ENCODE measurements at regions not wholly inside any gene's neighbourhood (a gene's known extent, or its start where the extent isn't known, plus 50 kb on each side); places are given as distances from the start of the nearest gene placed in this dataset.

DNA sequence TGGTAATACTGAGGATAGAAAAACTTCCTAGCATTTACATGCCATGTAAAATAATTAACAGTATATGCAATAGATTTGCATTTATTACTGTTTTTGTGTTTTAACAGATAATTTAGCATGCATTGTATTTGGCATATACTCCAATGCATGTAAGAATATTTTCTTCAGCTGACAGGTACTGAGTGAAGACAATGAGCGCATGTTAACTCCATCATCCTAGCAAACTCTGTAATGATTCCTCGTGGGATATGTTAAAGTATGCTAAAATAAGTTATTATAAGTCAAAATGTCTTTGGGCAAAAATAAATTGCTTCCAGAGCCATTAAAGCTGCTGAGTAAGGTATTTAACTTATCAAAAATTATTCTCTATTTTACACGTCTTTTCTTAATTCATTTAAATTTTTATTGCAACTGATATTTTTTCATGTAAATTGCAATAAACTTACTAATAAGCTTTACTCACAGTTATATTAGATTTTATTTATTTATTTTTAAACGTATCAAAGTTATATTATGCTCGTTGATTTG, 616.4 kb upstream of the NDST4 start:
- TF ChIP-seq, protein P1, sequence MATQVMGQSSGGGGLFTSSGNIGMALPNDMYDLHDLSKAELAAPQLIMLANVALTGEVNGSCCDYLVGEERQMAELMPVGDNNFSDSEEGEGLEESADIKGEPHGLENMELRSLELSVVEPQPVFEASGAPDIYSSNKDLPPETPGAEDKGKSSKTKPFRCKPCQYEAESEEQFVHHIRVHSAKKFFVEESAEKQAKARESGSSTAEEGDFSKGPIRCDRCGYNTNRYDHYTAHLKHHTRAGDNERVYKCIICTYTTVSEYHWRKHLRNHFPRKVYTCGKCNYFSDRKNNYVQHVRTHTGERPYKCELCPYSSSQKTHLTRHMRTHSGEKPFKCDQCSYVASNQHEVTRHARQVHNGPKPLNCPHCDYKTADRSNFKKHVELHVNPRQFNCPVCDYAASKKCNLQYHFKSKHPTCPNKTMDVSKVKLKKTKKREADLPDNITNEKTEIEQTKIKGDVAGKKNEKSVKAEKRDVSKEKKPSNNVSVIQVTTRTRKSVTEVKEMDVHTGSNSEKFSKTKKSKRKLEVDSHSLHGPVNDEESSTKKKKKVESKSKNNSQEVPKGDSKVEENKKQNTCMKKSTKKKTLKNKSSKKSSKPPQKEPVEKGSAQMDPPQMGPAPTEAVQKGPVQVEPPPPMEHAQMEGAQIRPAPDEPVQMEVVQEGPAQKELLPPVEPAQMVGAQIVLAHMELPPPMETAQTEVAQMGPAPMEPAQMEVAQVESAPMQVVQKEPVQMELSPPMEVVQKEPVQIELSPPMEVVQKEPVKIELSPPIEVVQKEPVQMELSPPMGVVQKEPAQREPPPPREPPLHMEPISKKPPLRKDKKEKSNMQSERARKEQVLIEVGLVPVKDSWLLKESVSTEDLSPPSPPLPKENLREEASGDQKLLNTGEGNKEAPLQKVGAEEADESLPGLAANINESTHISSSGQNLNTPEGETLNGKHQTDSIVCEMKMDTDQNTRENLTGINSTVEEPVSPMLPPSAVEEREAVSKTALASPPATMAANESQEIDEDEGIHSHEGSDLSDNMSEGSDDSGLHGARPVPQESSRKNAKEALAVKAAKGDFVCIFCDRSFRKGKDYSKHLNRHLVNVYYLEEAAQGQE (IDR thresholded peaks at IDR 0.05; ENCODE audit: unreplicated experiment): no peak
- TF ChIP-seq, protein P2, sequence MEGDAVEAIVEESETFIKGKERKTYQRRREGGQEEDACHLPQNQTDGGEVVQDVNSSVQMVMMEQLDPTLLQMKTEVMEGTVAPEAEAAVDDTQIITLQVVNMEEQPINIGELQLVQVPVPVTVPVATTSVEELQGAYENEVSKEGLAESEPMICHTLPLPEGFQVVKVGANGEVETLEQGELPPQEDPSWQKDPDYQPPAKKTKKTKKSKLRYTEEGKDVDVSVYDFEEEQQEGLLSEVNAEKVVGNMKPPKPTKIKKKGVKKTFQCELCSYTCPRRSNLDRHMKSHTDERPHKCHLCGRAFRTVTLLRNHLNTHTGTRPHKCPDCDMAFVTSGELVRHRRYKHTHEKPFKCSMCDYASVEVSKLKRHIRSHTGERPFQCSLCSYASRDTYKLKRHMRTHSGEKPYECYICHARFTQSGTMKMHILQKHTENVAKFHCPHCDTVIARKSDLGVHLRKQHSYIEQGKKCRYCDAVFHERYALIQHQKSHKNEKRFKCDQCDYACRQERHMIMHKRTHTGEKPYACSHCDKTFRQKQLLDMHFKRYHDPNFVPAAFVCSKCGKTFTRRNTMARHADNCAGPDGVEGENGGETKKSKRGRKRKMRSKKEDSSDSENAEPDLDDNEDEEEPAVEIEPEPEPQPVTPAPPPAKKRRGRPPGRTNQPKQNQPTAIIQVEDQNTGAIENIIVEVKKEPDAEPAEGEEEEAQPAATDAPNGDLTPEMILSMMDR (conservative IDR thresholded peaks at IDR 0.05; ENCODE audit: low read depth in 2 of 2): no peak
- TF ChIP-seq EZH2 (IDR thresholded peaks at IDR 0.05; ENCODE audit: low read depth, unreplicated experiment) (no peak), JUNB (IDR thresholded peaks at IDR 0.05; ENCODE audit: unreplicated experiment) (no peak)

Data from GM23338 (cell line).